Fibroblast of mammary gland (primary cell): ENCODE measurements at regions not wholly inside any gene's neighbourhood (a gene's known extent, or its start where the extent isn't known, plus 50 kb on each side); places are given as distances from the start of the nearest gene placed in this dataset.
A peak's percentile ranks its signal among the peaks of the same experiment; 100 is the strongest.

Source experiments
- DNase-seq: peaks from one replicate; pipeline ENCODE4 v3.0.0-alpha.2; 2010; ENCODE audit warnings: low read depth
- H3K4me3 ChIP-seq: 2 replicates; pipeline ENCODE4 v1.5.1; 2011; ENCODE audit warnings: low read depth, mild to moderate bottlenecking, low read length, moderate library complexity; ENCODE audit not compliant: control insufficient read depth
- CTCF ChIP-seq: conservative IDR thresholded peaks from 2 replicates; pipeline ENCODE4 v1.5.1; 2011; ENCODE audit warnings: low read depth, low read length, inconsistent platforms; ENCODE audit not compliant: control insufficient read depth, insufficient read depth

DNA sequence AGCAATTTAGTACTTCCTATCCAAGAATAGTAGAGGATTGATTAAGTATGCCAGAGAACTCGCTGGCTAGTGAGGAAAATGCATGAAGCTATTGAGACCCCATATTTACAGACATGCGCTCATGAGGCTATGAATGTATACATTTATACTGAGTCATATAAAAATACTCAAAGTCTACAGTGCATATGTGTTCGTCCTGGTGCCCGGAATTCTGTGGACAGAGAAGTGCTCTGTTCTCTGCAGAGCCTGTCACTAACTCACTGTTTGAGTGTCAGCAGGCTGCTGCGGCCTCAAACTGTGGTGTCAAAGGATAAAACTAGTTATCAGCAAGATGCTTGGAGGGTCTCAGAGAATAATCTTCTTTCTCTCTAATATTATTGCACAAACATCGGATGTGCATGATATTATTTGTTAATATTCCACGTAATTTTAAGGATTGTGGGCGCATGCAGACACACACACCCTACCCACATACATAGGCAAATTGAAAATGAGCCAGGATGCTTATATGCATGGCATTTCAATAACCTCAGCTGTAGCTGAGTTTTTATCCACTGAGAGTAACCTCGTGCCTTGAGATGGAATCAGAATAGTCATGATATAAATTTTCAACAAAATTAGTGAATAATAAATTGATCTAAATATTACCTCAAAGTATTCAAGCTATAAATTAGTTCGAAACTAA lies 50.0 kb upstream of the TSC22D2 start:
- no peak overlapping the region for H3K4me3 ChIP-seq
- no peak for TF ChIP-seq CTCF
- DNase-seq, result no peak

GRCh38 chr3:150357140-150357539 lies 51.0 kb upstream of the TSC22D2 start:
- TF ChIP-seq CTCF, result no peak
- H3K4me3 ChIP-seq, result no peak overlapping the region
- no peak for DNase-seq

GRCh38 chr3:150355574-150355973 lies 52.5 kb upstream of the TSC22D2 start:
- DNase-seq, result no peak
- H3K4me3 ChIP-seq, result no peak overlapping the region
- no peak for TF ChIP-seq CTCF

GRCh38 chr3:150352931-150353330 lies 55.2 kb upstream of the TSC22D2 start:
- no peak for TF ChIP-seq CTCF
- DNase-seq, result no peak
- H3K4me3 ChIP-seq, result no peak overlapping the region

- DNase-seq, result no peak
- H3K4me3 ChIP-seq, result no peak overlapping the region
- TF ChIP-seq CTCF, result no peak
Measured at GRCh38 chr3:150351398-150351797, 56.7 kb upstream of the TSC22D2 start.

GRCh38 chr3:150349314-150350097 lies 58.6 kb upstream of the TSC22D2 start:
- no peak overlapping the region for H3K4me3 ChIP-seq
- TF ChIP-seq CTCF, result no peak
- no peak for DNase-seq

- no peak overlapping the region for H3K4me3 ChIP-seq
- peak; percentile 94 for DNase-seq
- TF ChIP-seq CTCF, result no peak
Measured at GRCh38 chr3:150348500-150348899, 59.6 kb upstream of the TSC22D2 start.
